Activated CD4-positive, alpha-beta T cell treated with anti-CD3 and anti-CD28 coated beads, Interleukin-2, amount 10 ng/mL, durations not matched to agents 24 days and 14 days (primary cell): ENCODE measurements at regions not wholly inside any gene's neighbourhood (a gene's known extent, or its start where the extent isn't known, plus 50 kb on each side); places are given as distances from the start of the nearest gene placed in this dataset.
"Not testable (repeated sequence)": the region's sequence is repeated elsewhere in the genome, so short reads cannot be mapped to it uniquely, and the experiment has no call there.

ENCODE experiments used
- DNase-seq: peaks from one replicate; pipeline ENCODE4 v3.0.0; 2022
- H3K27ac Mint-ChIP-seq: one replicate; pipeline ENCODE4 v1.8.0; 2022; ENCODE audit warnings: mild to moderate bottlenecking, mixed read lengths
- H3K27me3 Mint-ChIP-seq: one replicate; pipeline ENCODE4 v1.8.0; 2022; ENCODE audit warnings: mixed read lengths
- H3K36me3 Mint-ChIP-seq: one replicate; pipeline ENCODE4 v1.8.0; 2022; ENCODE audit warnings: low read depth, mild to moderate bottlenecking, mixed read lengths
- H3K4me1 Mint-ChIP-seq: one replicate; pipeline ENCODE4 v1.8.0; 2021; ENCODE audit warnings: mixed read lengths
- H3K4me3 Mint-ChIP-seq: one replicate; pipeline ENCODE4 v1.8.0; 2022; ENCODE audit warnings: mild to moderate bottlenecking, moderate library complexity, mixed read lengths
- H3K9me3 Mint-ChIP-seq: one replicate; pipeline ENCODE4 v1.8.0; 2021; ENCODE audit warnings: mixed read lengths
- intact Hi-C: fragments of 100-400 bp; cut with micrococcal nuclease; formaldehyde crosslinking; loops from one replicate; pipeline ENCODE4 v1.15.1; 2023

GRCh38 chr2:241976296-241976695 is 106.8 kb downstream of the RTP5 start:
- H3K9me3 Mint-ChIP-seq: no peaks in the 10 kb centered on the region
- intact Hi-C loops: no loop called here
- no peak for DNase-seq
- peaks cover 2% of the 10 kb centered on the region for H3K36me3 Mint-ChIP-seq
- no peak overlapping the region for H3K27ac Mint-ChIP-seq
- no peak overlapping the region for H3K4me3 Mint-ChIP-seq
- H3K4me1 Mint-ChIP-seq: no peaks in the 10 kb centered on the region
- no peaks in the 10 kb centered on the region for H3K27me3 Mint-ChIP-seq

GRCh38 chr2:241977557-241978300 is 108.2 kb downstream of the RTP5 start:
- no peaks in the 10 kb centered on the region for H3K27me3 Mint-ChIP-seq
- H3K36me3 Mint-ChIP-seq: no peaks in the 10 kb centered on the region
- no peak overlapping the region for H3K4me3 Mint-ChIP-seq
- no peak for DNase-seq
- intact Hi-C loops: no loop called here
- no peaks in the 10 kb centered on the region for H3K4me1 Mint-ChIP-seq
- H3K27ac Mint-ChIP-seq: no peak overlapping the region
- H3K9me3 Mint-ChIP-seq: no peaks in the 10 kb centered on the region

- H3K9me3 Mint-ChIP-seq: no peaks in the 10 kb centered on the region
- intact Hi-C loops: no loop called here
Observed at GRCh38 chr2:241978670-241979069, 109.1 kb downstream of the RTP5 start.

GRCh38 chr2:241980193-241980592 is 110.7 kb downstream of the RTP5 start:
- no peak overlapping the region for H3K27ac Mint-ChIP-seq

More at GRCh38 chr2:241978670-241979069, 109.1 kb downstream of the RTP5 start:
- DNase-seq: no peak
- Mint-ChIP-seq H3K36me3 (no peaks in the 10 kb centered on the region), H3K4me3 (no peak overlapping the region), H3K27ac (no peak overlapping the region), H3K27me3 (no peaks in the 10 kb centered on the region), H3K4me1 (no peaks in the 10 kb centered on the region)

GRCh38 chr2:241981076-241981700 is 111.7 kb downstream of the RTP5 start:
- no peak for DNase-seq
- Mint-ChIP-seq H3K9me3 (no peaks in the 10 kb centered on the region), H3K27ac (no peak overlapping the region), H3K27me3 (peaks cover 3% of the 10 kb centered on the region), H3K4me1 (peaks cover 6% of the 10 kb centered on the region), H3K4me3 (no peak overlapping the region), H3K36me3 (no peaks in the 10 kb centered on the region)
- intact Hi-C loops: no loop called here

More at GRCh38 chr2:241980193-241980592, 110.7 kb downstream of the RTP5 start:
- intact Hi-C loops: no loop called here
- Mint-ChIP-seq H3K27me3 (no peaks in the 10 kb centered on the region), H3K9me3 (no peaks in the 10 kb centered on the region), H3K4me3 (no peak overlapping the region), H3K4me1 (peaks cover 2% of the 10 kb centered on the region), H3K36me3 (no peaks in the 10 kb centered on the region)
- no peak for DNase-seq

GRCh38 chr2:241982706-241983570 is 113.4 kb downstream of the RTP5 start:
- no peak overlapping the region for H3K4me3 Mint-ChIP-seq
- H3K27me3 Mint-ChIP-seq: peaks cover 3% of the 10 kb centered on the region
- intact Hi-C loops: no loop called here
- no peaks in the 10 kb centered on the region for H3K9me3 Mint-ChIP-seq
- no peaks in the 10 kb centered on the region for H3K36me3 Mint-ChIP-seq
- H3K4me1 Mint-ChIP-seq: peaks cover 6% of the 10 kb centered on the region
- no peak for DNase-seq
- no peak overlapping the region for H3K27ac Mint-ChIP-seq

GRCh38 chr2:241983571-241984270 is 114.2 kb downstream of the RTP5 start:
- Mint-ChIP-seq H3K9me3 (no peaks in the 10 kb centered on the region), H3K4me1 (peaks cover 6% of the 10 kb centered on the region), H3K27me3 (peaks cover 3% of the 10 kb centered on the region), H3K4me3 (no peak overlapping the region), H3K27ac (no peak overlapping the region), H3K36me3 (no peaks in the 10 kb centered on the region)
- intact Hi-C loops: no loop called here
- DNase-seq: no peak

- no peaks in the 10 kb centered on the region for H3K36me3 Mint-ChIP-seq
- H3K27ac Mint-ChIP-seq: no peak overlapping the region
- intact Hi-C loops: no loop called here
- peaks cover 6% of the 10 kb centered on the region for H3K4me1 Mint-ChIP-seq
- peaks cover 1% of the 10 kb centered on the region for H3K9me3 Mint-ChIP-seq
- no peak overlapping the region for H3K4me3 Mint-ChIP-seq
- peaks cover 3% of the 10 kb centered on the region for H3K27me3 Mint-ChIP-seq
- DNase-seq: no peak
Observed at GRCh38 chr2:241984271-241984655, 114.7 kb downstream of the RTP5 start.

- intact Hi-C loops: no loop called here
- Mint-ChIP-seq H3K27me3 (peaks cover 3% of the 10 kb centered on the region), H3K4me1 (peaks cover 6% of the 10 kb centered on the region), H3K9me3 (peaks cover 5% of the 10 kb centered on the region), H3K36me3 (no peaks in the 10 kb centered on the region), H3K4me3 (no peak overlapping the region), H3K27ac (no peak overlapping the region)
- DNase-seq: no peak
Observed at GRCh38 chr2:241984658-241985057, 115.1 kb downstream of the RTP5 start.

- DNase-seq, H3K4me1 Mint-ChIP-seq, H3K27ac Mint-ChIP-seq, H3K27me3 Mint-ChIP-seq, H3K9me3 Mint-ChIP-seq, H3K4me3 Mint-ChIP-seq, H3K36me3 Mint-ChIP-seq, intact Hi-C loops: not testable (repeated sequence)
Observed at GRCh38 chr2:241985161-241985985, 115.8 kb downstream of the RTP5 start.

- H3K27ac Mint-ChIP-seq: no peak overlapping the region
- no peak for DNase-seq
- no peak overlapping the region for H3K4me3 Mint-ChIP-seq
- peaks cover 13% of the 10 kb centered on the region for H3K9me3 Mint-ChIP-seq
- H3K4me1 Mint-ChIP-seq: peaks cover 6% of the 10 kb centered on the region
- intact Hi-C loops: no loop called here
- H3K27me3 Mint-ChIP-seq: peaks cover 3% of the 10 kb centered on the region
- H3K36me3 Mint-ChIP-seq: no peaks in the 10 kb centered on the region
Observed at GRCh38 chr2:241985986-241986329, 116.4 kb downstream of the RTP5 start.

GRCh38 chr2:241986836-241987641 is 117.5 kb downstream of the RTP5 start:
- H3K27me3 Mint-ChIP-seq: peaks cover 3% of the 10 kb centered on the region
- peaks cover 6% of the 10 kb centered on the region for H3K4me1 Mint-ChIP-seq
- no peak overlapping the region for H3K27ac Mint-ChIP-seq
- no peak for DNase-seq
- H3K4me3 Mint-ChIP-seq: no peak overlapping the region
- no peaks in the 10 kb centered on the region for H3K36me3 Mint-ChIP-seq
- peaks cover 13% of the 10 kb centered on the region for H3K9me3 Mint-ChIP-seq
- intact Hi-C loops: no loop called here
